Endothelial cell of umbilical vein (primary cell): ENCODE measurements at regions not wholly inside any gene's neighbourhood (a gene's known extent, or its start where the extent isn't known, plus 50 kb on each side); places are given as distances from the start of the nearest gene placed in this dataset.

Experiments
- CTCF ChIP-seq, 2 donors: IDR thresholded peaks; 1 replicate in 1 of 2; 2 replicates in 1 of 2; pipeline ENCODE4 v1.5.1; 2011; ENCODE audit warnings: low read length in 2 of 2, mild to moderate bottlenecking in 2 of 2, moderate library complexity in 2 of 2, control low read depth in 1 of 2, inconsistent platforms in 1 of 2, low read depth in 1 of 2; ENCODE audit not compliant: insufficient read depth in 1 of 2; ENCODE audit errors: extremely low read depth in 1 of 2
- EZH2 ChIP-seq: IDR thresholded peaks from 2 replicates; pipeline ENCODE4 v1.6.1; 2012; ENCODE audit warnings: borderline replicate concordance, low read depth, mild to moderate bottlenecking, moderate library complexity, low read length, inconsistent platforms; ENCODE audit not compliant: severe bottlenecking
- FOS ChIP-seq: IDR thresholded peaks from 2 replicates; pipeline ENCODE4 v1.6.1; 2011; ENCODE audit warnings: mild to moderate bottlenecking, low read length, moderate library complexity, borderline replicate concordance; ENCODE audit not compliant: insufficient read depth
- GATA2 ChIP-seq: IDR thresholded peaks from 2 replicates; pipeline ENCODE4 v1.7.0; 2011; ENCODE audit warnings: low read depth, mild to moderate bottlenecking, moderate library complexity, mixed read lengths, low read length; ENCODE audit not compliant: insufficient read length, insufficient read depth
- JUN ChIP-seq: IDR thresholded peaks from 2 replicates; pipeline ENCODE4 v1.6.1; 2011; ENCODE audit warnings: borderline replicate concordance, low read depth; ENCODE audit not compliant: insufficient read length, insufficient read depth
- MAX ChIP-seq: IDR thresholded peaks from 2 replicates; pipeline ENCODE4 v1.6.1; 2011; ENCODE audit not compliant: insufficient read depth, insufficient read length
- MYC ChIP-seq: IDR thresholded peaks from one replicate; pipeline ENCODE4 v1.6.1; 2011; ENCODE audit warnings: mild to moderate bottlenecking, low read depth, low read length
- POLR2A ChIP-seq: IDR thresholded peaks from 2 replicates; pipeline ENCODE4 v1.6.1; 2012; ENCODE audit warnings: low read depth, mild to moderate bottlenecking, control low read depth, low read length
- POLR2AphosphoS5 ChIP-seq: IDR thresholded peaks from 2 replicates; pipeline ENCODE4 v1.6.1; 2012; ENCODE audit warnings: low read depth, mild to moderate bottlenecking, control low read depth, low read length, moderate library complexity; ENCODE audit not compliant: insufficient read depth

- TF ChIP-seq POLR2A (no peak), EZH2 (no peak), CTCF (IDR thresholded peaks at IDR 0.05; ENCODE audit: extremely low read depth in 1 of 2, insufficient read depth in 1 of 2, low read depth in 1 of 2, low read length in 2 of 2) (no peak), POLR2AphosphoS5 (no peak), MYC (no peak), GATA2 (no peak), MAX (no peak), FOS (no peak), JUN (no peak)
These were observed 849.1 kb upstream of the POU3F3 start for GRCh38 chr2:104004821-104005220.
